Activated CD8-positive, alpha-beta memory T cell treated with anti-CD3 and anti-CD28 coated beads, Interleukin-2, amount 10 ng/mL, durations not matched to agents 7 days and 5 days (primary cell): ENCODE measurements at regions not wholly inside any gene's neighbourhood (a gene's known extent, or its start where the extent isn't known, plus 50 kb on each side); places are given as distances from the start of the nearest gene placed in this dataset.

ENCODE experiments used
- ATAC-seq: fragments of 150-1000 bp; cut with Tn5 transposase; one replicate; pipeline ENCODE4 v1.10.0; 2021; ENCODE audit warnings: moderate library complexity
- CTCF ChIA-PET: fragments of 350-600 bp; sonication (Branson Sonifier 250); formaldehyde crosslinking; loops from one replicate; lab custom pipeline; 2021; ENCODE audit warnings: antibody characterized with exemption; lab: Charles Lee
- DNase-seq: peaks from one replicate; pipeline ENCODE4 v3.0.0-alpha.2; 2020
- H3K27ac Mint-ChIP-seq: one replicate; pipeline ENCODE4 v1.8.0; 2021; ENCODE audit warnings: mild to moderate bottlenecking, mixed read lengths
- H3K27me3 Mint-ChIP-seq: one replicate; pipeline ENCODE4 v1.8.0; 2021; ENCODE audit warnings: mixed read lengths
- H3K36me3 Mint-ChIP-seq: one replicate; pipeline ENCODE4 v1.8.0; 2021; ENCODE audit warnings: mild to moderate bottlenecking, mixed read lengths
- H3K4me1 Mint-ChIP-seq: one replicate; pipeline ENCODE4 v1.8.0; 2021; ENCODE audit warnings: mixed read lengths
- H3K4me3 Mint-ChIP-seq: one replicate; pipeline ENCODE4 v1.8.0; 2021; ENCODE audit warnings: mild to moderate bottlenecking, moderate library complexity, mixed read lengths
- H3K9me3 Mint-ChIP-seq: one replicate; pipeline ENCODE4 v1.8.0; 2022; ENCODE audit warnings: low read depth, mixed read lengths

DNA sequence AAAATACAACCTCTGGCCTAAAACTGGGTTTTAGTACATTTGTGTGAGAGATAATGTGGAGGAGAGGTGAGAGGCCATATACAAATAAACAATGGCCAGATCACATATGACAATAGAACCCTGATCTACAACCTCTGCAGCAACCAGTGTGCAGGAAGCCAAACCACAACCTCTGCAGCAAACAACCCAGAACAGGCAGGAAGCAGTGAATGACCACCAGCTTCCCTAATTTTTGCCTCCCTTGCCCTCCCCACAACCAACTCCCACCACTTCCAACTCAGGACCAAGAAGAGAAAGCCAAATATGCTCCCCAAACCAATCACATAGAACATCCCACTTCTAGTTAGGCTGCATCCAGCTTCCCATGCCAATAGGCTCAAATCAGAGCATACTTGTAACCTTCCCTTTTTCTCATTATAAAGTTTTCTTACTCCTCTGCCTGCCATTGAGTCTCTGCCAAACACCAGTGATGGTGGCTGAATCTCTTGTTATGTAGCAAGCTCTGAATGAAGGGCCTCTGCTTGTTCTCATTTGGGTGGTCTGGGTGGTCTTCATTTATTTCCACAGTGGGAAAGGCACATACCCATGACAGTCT is 102.6 kb upstream of the GAP43 start:
- Mint-ChIP-seq H3K9me3 (no peaks in the 10 kb centered on the region), H3K4me1 (peaks cover 10% of the 10 kb centered on the region), H3K27me3 (peaks cover 7% of the 10 kb centered on the region), H3K4me3 (no peak overlapping the region), H3K27ac (no peak overlapping the region), H3K36me3 (no peaks in the 10 kb centered on the region)
- ATAC-seq (no peak), DNase-seq (no peak)
- CTCF ChIA-PET = no interaction called here

DNA sequence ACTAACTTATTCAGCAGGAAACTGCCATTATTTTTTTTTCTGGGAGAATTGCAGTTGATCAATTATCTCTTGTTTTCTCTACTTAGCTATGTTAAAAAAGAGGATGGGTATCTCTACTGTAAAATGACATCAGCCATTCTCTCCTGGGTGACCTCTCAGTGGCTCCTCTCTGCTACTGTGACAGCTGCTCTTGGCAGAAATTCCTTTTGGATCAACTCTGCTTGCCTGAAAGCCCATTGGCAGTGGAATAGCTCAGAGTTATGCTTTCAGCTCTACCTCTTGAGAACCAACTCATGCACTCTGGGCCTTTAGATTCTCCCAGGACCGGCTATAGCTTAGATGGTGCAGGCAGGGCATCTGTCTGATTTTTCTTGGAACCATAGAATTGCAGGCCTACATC is 99.9 kb upstream of the GAP43 start:
- CTCF ChIA-PET = no interaction called here
- no peaks in the 10 kb centered on the region for H3K9me3 Mint-ChIP-seq
- H3K27ac Mint-ChIP-seq = no peak overlapping the region
- H3K4me1 Mint-ChIP-seq = peaks cover 10% of the 10 kb centered on the region
- H3K36me3 Mint-ChIP-seq = no peaks in the 10 kb centered on the region
- ATAC-seq (no peak), DNase-seq (no peak)
- H3K27me3 Mint-ChIP-seq = peaks cover 7% of the 10 kb centered on the region
- H3K4me3 Mint-ChIP-seq = no peak overlapping the region

DNA sequence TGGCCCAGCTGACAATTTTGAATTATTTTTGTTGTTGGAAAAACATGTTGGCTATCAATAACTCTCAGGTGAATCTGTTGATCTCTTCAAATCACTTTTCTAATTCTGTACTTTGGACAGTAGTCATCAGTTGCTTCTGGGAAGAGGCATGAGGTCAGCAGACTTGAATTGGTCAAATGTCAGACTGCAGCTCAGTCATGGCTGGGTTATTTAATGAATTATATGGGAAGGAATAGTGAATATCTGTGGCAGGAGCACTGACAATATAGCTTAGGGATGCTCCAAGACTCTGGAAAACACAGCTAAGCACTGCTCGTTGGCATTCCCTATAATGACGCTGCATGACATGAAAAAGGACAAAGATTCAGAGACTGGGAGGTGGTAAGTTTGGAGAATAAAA is 98.8 kb upstream of the GAP43 start:
- Mint-ChIP-seq H3K9me3 (no peaks in the 10 kb centered on the region), H3K4me1 (peaks cover 10% of the 10 kb centered on the region), H3K4me3 (no peak overlapping the region), H3K27ac (no peak overlapping the region), H3K36me3 (no peaks in the 10 kb centered on the region), H3K27me3 (peaks cover 7% of the 10 kb centered on the region)
- DNase-seq (no peak), ATAC-seq (no peak)
- CTCF ChIA-PET = no interaction called here

DNA sequence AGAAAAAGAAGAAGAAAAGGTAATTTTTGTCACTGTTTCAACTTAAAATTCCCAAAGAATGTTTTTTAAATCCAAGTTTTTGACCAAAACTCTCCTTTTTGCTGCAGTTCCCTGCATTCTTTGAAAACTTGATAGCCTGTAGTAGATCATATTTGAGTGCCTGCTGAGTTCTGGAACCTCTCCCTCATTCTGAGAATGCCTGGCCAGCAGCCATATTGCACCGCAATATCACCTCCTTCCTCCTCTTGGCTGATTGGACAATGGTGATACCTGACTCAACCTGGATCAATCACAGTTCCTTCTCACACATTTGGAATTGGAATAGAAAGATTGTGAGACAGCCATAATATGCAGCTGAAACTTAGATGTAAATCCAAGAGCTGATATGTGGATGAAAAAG is 97.6 kb upstream of the GAP43 start:
- H3K4me3 Mint-ChIP-seq = no peak overlapping the region

DNA sequence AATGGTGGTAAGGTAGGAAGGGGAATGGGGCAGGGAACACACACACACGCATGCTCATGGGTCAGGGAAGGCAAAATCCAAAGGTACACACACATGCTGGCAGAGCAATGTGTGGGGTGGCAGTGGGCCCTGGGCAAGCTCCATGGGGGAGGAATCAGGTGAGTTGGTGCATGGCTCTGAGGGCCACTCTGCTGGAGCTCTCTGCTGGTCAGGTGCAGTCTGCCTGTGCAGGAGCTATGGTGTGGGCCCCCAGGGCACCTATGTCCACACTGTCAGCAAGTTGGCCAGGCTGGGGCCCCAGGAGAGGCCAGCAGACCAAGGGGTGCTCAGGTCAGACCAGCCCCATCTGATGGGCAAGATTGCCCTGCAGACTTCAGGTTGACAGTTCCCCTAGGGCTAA is 90.1 kb upstream of the GAP43 start:
- CTCF ChIA-PET = no interaction called here
- Mint-ChIP-seq H3K27ac (no peak overlapping the region), H3K4me1 (no peaks in the 10 kb centered on the region), H3K27me3 (peaks cover 32% of the 10 kb centered on the region), H3K4me3 (no peak overlapping the region), H3K36me3 (no peaks in the 10 kb centered on the region), H3K9me3 (peaks cover 3% of the 10 kb centered on the region)
- ATAC-seq = no peak
- no peak for DNase-seq

More for the DNA sequence above, 97.6 kb upstream of the GAP43 start:
- Mint-ChIP-seq H3K36me3 (no peaks in the 10 kb centered on the region), H3K27me3 (peaks cover 17% of the 10 kb centered on the region), H3K4me1 (peaks cover 5% of the 10 kb centered on the region), H3K27ac (no peak overlapping the region), H3K9me3 (no peaks in the 10 kb centered on the region)
- CTCF ChIA-PET = no interaction called here
- ATAC-seq (no peak), DNase-seq (no peak)

DNA sequence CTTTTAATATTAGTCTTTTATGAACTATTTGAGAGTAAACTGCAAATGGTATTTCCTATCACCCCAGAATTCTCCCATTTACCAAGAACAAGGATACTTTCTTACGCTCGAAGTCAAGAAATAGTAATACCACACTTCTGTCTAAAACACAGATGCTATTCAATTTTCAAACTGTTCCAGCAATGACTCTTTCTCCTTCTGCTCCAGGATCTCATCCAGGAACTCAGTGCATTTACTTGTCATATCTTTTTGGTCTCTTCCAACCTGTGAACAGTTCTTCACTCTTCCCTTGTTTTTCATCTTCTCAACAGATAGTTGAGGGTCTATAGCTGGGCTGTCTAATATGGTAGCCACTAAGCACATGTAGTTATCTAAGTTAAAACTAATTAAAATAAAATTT is 87.1 kb upstream of the GAP43 start:
- CTCF ChIA-PET = no interaction called here
- H3K4me3 Mint-ChIP-seq = no peak overlapping the region
- H3K4me1 Mint-ChIP-seq = no peaks in the 10 kb centered on the region
- DNase-seq (no peak), ATAC-seq (no peak)
- peaks cover 3% of the 10 kb centered on the region for H3K9me3 Mint-ChIP-seq
- H3K27me3 Mint-ChIP-seq = peaks cover 25% of the 10 kb centered on the region
- no peaks in the 10 kb centered on the region for H3K36me3 Mint-ChIP-seq
- H3K27ac Mint-ChIP-seq = no peak overlapping the region

DNA sequence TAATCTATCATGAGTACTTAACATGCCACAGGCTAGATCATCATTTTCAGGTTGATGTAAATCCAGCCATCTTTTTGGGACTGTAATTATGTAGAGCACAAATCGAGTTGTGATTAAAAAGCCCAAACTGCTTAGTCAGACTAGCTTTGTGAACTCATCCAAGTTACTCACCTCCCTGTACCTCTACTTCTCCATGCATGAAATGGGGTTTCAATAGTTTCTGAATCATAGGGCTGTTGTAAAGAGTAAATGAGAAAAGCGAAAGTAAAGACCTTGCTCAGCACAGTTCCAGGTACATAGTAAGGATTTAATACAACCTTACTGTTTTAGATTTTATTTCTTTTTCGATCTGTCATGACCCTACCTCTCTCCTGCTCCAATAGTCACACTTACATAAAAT is 85.6 kb upstream of the GAP43 start:
- ATAC-seq (no peak), DNase-seq (no peak)
- Mint-ChIP-seq H3K4me1 (no peaks in the 10 kb centered on the region), H3K36me3 (no peaks in the 10 kb centered on the region), H3K27me3 (peaks cover 19% of the 10 kb centered on the region), H3K4me3 (no peak overlapping the region), H3K9me3 (no peaks in the 10 kb centered on the region), H3K27ac (no peak overlapping the region)
- CTCF ChIA-PET = no interaction called here

DNA sequence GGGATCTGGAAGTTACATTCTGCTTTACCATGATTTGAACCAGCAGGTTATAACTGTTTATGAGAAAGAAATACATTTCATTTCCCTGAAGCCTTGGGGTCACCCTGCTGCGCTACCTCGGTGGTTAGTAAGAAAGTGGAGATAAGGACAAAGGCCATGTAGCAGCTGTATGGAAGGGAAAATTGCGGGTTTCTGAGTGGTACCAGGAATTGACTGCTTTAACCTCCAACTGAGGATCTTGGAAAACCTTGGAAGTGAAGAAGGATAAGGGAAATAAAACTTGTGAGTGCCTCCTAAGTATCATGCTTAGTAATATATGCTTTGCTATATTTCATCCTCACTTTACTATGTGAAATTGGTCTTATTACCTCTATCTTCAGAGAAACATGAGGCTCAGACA is 76.1 kb upstream of the GAP43 start:
- no peaks in the 10 kb centered on the region for H3K9me3 Mint-ChIP-seq
- CTCF ChIA-PET = no interaction called here

DNA sequence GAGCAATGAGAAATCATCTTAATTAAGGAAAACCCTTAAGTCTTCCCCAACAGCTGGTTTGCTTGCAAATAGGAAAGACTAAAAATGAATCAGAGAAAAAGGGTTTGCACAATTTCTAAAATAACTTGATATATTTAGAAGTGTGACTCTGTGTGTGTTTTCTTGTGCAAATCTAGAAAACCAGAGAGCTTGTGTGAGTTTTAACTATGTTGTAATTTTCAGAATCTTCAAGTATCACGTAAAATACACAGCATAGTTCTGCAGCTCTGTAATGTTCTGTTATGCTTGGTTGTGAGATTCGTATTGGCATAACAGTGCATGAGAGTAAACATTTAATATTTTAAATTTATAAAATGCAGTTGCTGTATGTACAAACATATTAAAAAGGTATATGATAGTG is 74.7 kb upstream of the GAP43 start:
- no peaks in the 10 kb centered on the region for H3K9me3 Mint-ChIP-seq
- no peaks in the 10 kb centered on the region for H3K4me1 Mint-ChIP-seq
- ATAC-seq (no peak), DNase-seq (no peak)
- H3K36me3 Mint-ChIP-seq = no peaks in the 10 kb centered on the region
- peaks cover 16% of the 10 kb centered on the region for H3K27me3 Mint-ChIP-seq
- H3K4me3 Mint-ChIP-seq = no peak overlapping the region
- H3K27ac Mint-ChIP-seq = no peak overlapping the region
- CTCF ChIA-PET = no interaction called here

More for the DNA sequence above, 76.1 kb upstream of the GAP43 start:
- Mint-ChIP-seq H3K27ac (no peak overlapping the region), H3K36me3 (no peaks in the 10 kb centered on the region), H3K4me1 (no peaks in the 10 kb centered on the region), H3K27me3 (peaks cover 9% of the 10 kb centered on the region), H3K4me3 (no peak overlapping the region)
- no peak for DNase-seq
- ATAC-seq = no peak

DNA sequence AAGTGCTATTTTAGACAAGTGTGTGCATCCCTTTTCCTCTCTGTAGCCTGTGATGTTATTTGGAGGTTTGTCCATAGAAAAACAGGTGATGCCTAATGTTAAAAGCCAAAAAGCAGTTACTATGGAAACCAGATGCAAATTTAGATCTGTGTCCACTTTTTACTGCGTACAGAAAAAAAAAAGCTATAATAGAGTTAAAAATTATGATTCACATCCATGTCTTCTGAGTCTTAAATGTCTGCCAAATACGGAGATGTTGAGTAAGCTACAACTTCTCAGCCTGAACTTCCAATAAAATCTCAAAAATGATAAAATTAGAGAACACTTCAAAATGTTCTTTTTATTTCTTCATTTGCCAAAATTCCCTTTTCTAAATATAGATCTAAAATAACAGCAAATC is 74.2 kb upstream of the GAP43 start:
- peaks cover 16% of the 10 kb centered on the region for H3K27me3 Mint-ChIP-seq
- ATAC-seq = no peak
- no peaks in the 10 kb centered on the region for H3K9me3 Mint-ChIP-seq
- H3K27ac Mint-ChIP-seq = no peak overlapping the region
- no peaks in the 10 kb centered on the region for H3K4me1 Mint-ChIP-seq
- CTCF ChIA-PET = no interaction called here
- no peak overlapping the region for H3K4me3 Mint-ChIP-seq
- no peak for DNase-seq
- no peaks in the 10 kb centered on the region for H3K36me3 Mint-ChIP-seq

DNA sequence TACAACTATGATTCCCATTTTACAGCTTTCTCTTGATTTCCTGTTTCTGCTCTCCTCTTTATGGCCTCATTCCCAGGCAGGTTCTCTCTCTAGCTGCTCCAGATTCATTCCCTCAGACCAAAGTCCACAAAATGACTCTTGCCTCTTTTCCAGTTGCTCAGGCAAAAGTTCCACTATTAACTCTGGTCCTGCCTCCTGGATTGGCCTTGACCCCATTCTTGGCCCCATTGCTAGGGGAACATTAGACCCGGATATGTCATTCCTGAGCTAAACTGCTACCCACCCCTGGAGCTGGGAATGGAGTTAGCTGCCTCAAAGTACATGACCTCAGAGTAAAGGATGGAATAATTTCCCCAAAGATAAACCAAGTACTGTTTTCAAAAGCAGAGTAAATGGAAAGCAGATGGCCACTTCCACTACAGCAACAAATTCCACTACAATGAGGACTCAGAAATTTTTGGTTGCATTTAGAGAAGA is 73.0 kb upstream of the GAP43 start:
- CTCF ChIA-PET = no interaction called here

DNA sequence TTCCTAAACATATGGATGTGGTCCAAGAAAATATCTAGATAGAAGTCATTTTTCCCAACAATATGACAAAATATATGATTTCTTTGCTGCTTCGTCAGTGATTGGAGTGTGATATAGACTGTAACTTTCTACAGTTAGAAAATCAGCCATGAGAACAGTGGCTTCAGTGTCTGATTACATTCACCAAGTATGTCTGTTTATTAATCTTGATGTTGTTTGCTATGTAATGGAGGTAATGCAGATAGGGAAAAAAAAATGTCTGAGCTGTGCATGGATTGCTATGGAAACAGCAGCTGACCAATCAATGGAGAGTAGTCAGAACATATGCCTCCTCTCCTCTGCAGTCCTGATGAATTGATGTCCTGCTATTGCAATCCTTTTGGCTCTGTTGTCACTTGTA is 72.3 kb upstream of the GAP43 start:
- H3K9me3 Mint-ChIP-seq = no peaks in the 10 kb centered on the region
- peaks cover 15% of the 10 kb centered on the region for H3K27me3 Mint-ChIP-seq
- ATAC-seq (no peak), DNase-seq (no peak)
- no peak overlapping the region for H3K27ac Mint-ChIP-seq
- H3K4me1 Mint-ChIP-seq = no peaks in the 10 kb centered on the region
- no peaks in the 10 kb centered on the region for H3K36me3 Mint-ChIP-seq
- CTCF ChIA-PET = no interaction called here
- H3K4me3 Mint-ChIP-seq = no peak overlapping the region

More for the DNA sequence above, 73.0 kb upstream of the GAP43 start:
- H3K9me3 Mint-ChIP-seq = no peaks in the 10 kb centered on the region
- DNase-seq (no peak), ATAC-seq (no peak)
- no peak overlapping the region for H3K4me3 Mint-ChIP-seq
- H3K27me3 Mint-ChIP-seq = peaks cover 16% of the 10 kb centered on the region
- no peaks in the 10 kb centered on the region for H3K4me1 Mint-ChIP-seq
- H3K27ac Mint-ChIP-seq = no peak overlapping the region
- H3K36me3 Mint-ChIP-seq = no peaks in the 10 kb centered on the region

DNA sequence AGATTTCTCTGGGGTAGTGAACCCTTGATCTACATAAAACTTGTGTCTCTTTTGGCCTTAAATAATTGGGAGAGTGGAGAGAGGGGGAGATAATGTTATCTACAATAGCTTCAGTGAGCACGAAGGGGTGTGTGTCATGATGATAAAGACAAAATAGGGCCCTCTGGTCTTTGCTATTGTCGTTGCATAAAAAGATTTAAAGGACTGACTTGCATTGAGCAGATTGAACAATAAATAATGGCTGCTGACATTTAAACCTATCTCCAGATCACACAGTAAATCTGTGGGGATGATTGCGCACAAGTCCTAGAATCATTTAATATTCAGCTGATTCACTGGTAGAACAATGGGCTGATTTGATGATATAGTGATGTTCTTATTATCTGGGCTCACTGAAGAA is 71.3 kb upstream of the GAP43 start:
- no peaks in the 10 kb centered on the region for H3K36me3 Mint-ChIP-seq
- H3K4me3 Mint-ChIP-seq = no peak overlapping the region
- no peaks in the 10 kb centered on the region for H3K4me1 Mint-ChIP-seq

DNA sequence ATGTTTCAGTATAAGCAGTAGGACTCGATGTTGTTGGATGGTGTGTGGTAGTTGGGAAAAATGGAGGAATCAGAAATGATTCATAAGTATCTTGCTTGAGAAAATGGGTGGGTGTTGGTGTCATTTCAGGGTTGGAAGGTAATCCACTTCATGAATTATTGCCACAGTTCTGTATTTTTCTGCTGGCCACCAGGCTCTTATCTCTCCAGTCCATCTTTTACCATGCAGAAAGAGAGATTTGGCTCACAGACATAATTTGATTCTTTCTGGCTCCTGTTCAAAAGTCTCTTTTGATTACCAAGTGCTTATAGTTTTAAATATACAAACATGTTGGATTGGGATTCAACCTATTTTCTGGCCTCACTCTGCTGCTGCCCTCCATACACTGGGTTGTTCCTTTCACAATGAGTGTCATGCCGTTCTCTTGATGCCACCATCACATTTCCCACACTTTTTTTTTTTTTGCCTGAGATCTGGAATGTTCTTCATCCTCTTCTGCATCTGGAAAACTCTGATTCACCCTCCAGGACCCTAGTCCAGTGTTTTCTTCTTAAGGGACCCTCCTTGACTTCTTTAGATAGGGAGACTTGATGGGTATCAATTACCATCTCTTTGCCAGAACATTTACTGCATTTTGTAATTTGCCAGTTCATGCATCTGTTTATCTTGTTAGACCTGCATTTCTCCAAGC is 69.4 kb upstream of the GAP43 start:
- ATAC-seq (no peak), DNase-seq (no peak)
- H3K27ac Mint-ChIP-seq = no peak overlapping the region
- H3K36me3 Mint-ChIP-seq = no peaks in the 10 kb centered on the region
- no peaks in the 10 kb centered on the region for H3K9me3 Mint-ChIP-seq
- no peak overlapping the region for H3K4me3 Mint-ChIP-seq
- H3K4me1 Mint-ChIP-seq = no peaks in the 10 kb centered on the region
- peaks cover 14% of the 10 kb centered on the region for H3K27me3 Mint-ChIP-seq
- CTCF ChIA-PET = no interaction called here

More for the DNA sequence above, 71.3 kb upstream of the GAP43 start:
- peaks cover 14% of the 10 kb centered on the region for H3K27me3 Mint-ChIP-seq
- H3K27ac Mint-ChIP-seq = no peak overlapping the region
- ATAC-seq (no peak), DNase-seq (no peak)
- CTCF ChIA-PET = no interaction called here
- H3K9me3 Mint-ChIP-seq = no peaks in the 10 kb centered on the region
